Neutrophil (primary cell): ENCODE measurements at regions not wholly inside any gene's neighbourhood (a gene's known extent, or its start where the extent isn't known, plus 50 kb on each side); places are given as distances from the start of the nearest gene placed in this dataset.

Experiments used
- H3K27ac ChIP-seq: fragments of 200-600 bp; sonication (generic); 2 replicates; pipeline ENCODE4 v1.5.1; 2016; ENCODE audit warnings: mild to moderate bottlenecking, moderate library complexity
- H3K27me3 ChIP-seq: fragments of 200-600 bp; sonication (generic); 2 replicates; pipeline ENCODE4 v1.6.0; 2016; ENCODE audit warnings: mild to moderate bottlenecking
- H3K36me3 ChIP-seq: fragments of 200-600 bp; sonication (generic); 2 replicates; pipeline ENCODE4 v1.5.1; 2017
- H3K4me1 ChIP-seq, 2 experiments: fragments of 200-600 bp in 1 of 2; sonication (generic) in 1 of 2; 1 replicate in 1 of 2; 2 replicates in 1 of 2; pipeline versions ENCODE4 v1.5.1 to v1.6.1; 2013 to 2016; ENCODE audit warnings: low read depth in 1 of 2, low read length in 1 of 2, mild to moderate bottlenecking in 1 of 2, moderate library complexity in 1 of 2; ENCODE audit not compliant: control insufficient read depth in 1 of 2, insufficient read depth in 1 of 2
- H3K4me3 ChIP-seq, 2 experiments: fragments of 200-600 bp in 1 of 2; sonication (generic) in 1 of 2; 1 replicate in 1 of 2; 2 replicates in 1 of 2; pipeline ENCODE4 v1.5.1; 2013 to 2016; ENCODE audit warnings: low read depth in 1 of 2, low read length in 1 of 2, mild to moderate bottlenecking in 1 of 2, moderate library complexity in 1 of 2
- H3K9me3 ChIP-seq: fragments of 200-600 bp; sonication (generic); 2 replicates; pipeline ENCODE4 v1.5.1; 2016
- CTCF ChIP-seq: fragments of 200-600 bp; sonication (generic); IDR thresholded peaks from 2 replicates; pipeline ENCODE4 v1.5.1; 2016; ENCODE audit warnings: antibody characterized with exemption

GRCh38 chr7:114298011-114298410, 116.6 kb upstream of the FOXP2 start:
- no peak overlapping the region for H3K4me3 ChIP-seq
- H3K36me3 ChIP-seq = no peaks in the 10 kb centered on the region
- no peak overlapping the region for H3K27ac ChIP-seq
- no peaks in the 10 kb centered on the region for H3K27me3 ChIP-seq
- H3K4me1 ChIP-seq = peaks cover 8 to 21% of the 10 kb centered on the region in 2 experiments
- TF ChIP-seq CTCF = no peak
- H3K9me3 ChIP-seq = no peaks in the 10 kb centered on the region

- no peak for TF ChIP-seq CTCF
- H3K9me3 ChIP-seq = no peaks in the 10 kb centered on the region
- H3K36me3 ChIP-seq = no peaks in the 10 kb centered on the region
- no peaks in the 10 kb centered on the region for H3K27me3 ChIP-seq
- H3K4me3 ChIP-seq = no peak overlapping the region
- no peak overlapping the region for H3K27ac ChIP-seq
- H3K4me1 ChIP-seq = peaks cover 12 to 24% of the 10 kb centered on the region in 2 experiments
These were observed 117.5 kb upstream of the FOXP2 start for GRCh38 chr7:114297121-114297520.

- H3K27ac ChIP-seq = no peak overlapping the region
- H3K27me3 ChIP-seq = no peaks in the 10 kb centered on the region
- no peaks in the 10 kb centered on the region for H3K36me3 ChIP-seq
- no peak overlapping the region for H3K4me3 ChIP-seq
- H3K9me3 ChIP-seq = no peaks in the 10 kb centered on the region
- no peak for TF ChIP-seq CTCF
- peaks cover 12 to 24% of the 10 kb centered on the region in 2 experiments for H3K4me1 ChIP-seq
These were observed 119.1 kb upstream of the FOXP2 start for GRCh38 chr7:114295522-114295921.

GRCh38 chr7:114294036-114294435, 120.6 kb upstream of the FOXP2 start:
- H3K27ac ChIP-seq = no peak overlapping the region
- peaks cover 12 to 24% of the 10 kb centered on the region in 2 experiments for H3K4me1 ChIP-seq
- no peaks in the 10 kb centered on the region for H3K27me3 ChIP-seq
- no peak overlapping the region for H3K4me3 ChIP-seq
- no peaks in the 10 kb centered on the region for H3K9me3 ChIP-seq
- no peaks in the 10 kb centered on the region for H3K36me3 ChIP-seq
- TF ChIP-seq CTCF = no peak

- no peak for TF ChIP-seq CTCF
- Histone ChIP-seq H3K27ac (peak overlapping the region; percentile 41), H3K4me3 (no peak overlapping the region), H3K36me3 (no peaks in the 10 kb centered on the region), H3K9me3 (no peaks in the 10 kb centered on the region), H3K27me3 (no peaks in the 10 kb centered on the region), H3K4me1 (peaks cover 12 to 24% of the 10 kb centered on the region in 2 experiments)
These were observed 121.2 kb upstream of the FOXP2 start for GRCh38 chr7:114293289-114294012.
